CD4-positive, alpha-beta T cell treated with Interleukin-10 for 1 hour (primary cell): ENCODE measurements at regions not wholly inside any gene's neighbourhood (a gene's known extent, or its start where the extent isn't known, plus 50 kb on each side); places are given as distances from the start of the nearest gene placed in this dataset.
"Not testable (repeated sequence)": the region's sequence is repeated elsewhere in the genome, so short reads cannot be mapped to it uniquely, and the experiment has no call there.

ENCODE experiments used
- DNase-seq: peaks from one replicate; pipeline ENCODE4 v3.0.0-alpha.2; 2020

DNA sequence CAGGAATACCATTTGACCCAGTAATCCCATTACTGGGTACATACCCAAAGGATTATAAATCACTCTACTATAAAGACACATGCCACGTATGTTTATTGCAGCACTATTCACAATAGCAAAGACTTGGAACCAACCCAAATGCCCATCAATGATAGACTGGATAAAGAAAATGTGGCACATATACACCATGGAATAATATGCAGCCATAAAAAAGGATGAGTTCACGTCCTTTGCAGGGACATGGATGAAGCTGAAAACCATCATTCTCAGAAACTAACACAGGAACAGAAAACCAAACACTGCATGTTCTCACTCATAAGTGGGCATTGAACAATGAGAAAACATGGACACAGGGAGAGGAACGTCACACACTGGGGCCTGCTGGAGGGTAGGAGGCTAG, 556.1 kb upstream of the ADGRL2 start:
- DNase-seq = not testable (repeated sequence)

DNA sequence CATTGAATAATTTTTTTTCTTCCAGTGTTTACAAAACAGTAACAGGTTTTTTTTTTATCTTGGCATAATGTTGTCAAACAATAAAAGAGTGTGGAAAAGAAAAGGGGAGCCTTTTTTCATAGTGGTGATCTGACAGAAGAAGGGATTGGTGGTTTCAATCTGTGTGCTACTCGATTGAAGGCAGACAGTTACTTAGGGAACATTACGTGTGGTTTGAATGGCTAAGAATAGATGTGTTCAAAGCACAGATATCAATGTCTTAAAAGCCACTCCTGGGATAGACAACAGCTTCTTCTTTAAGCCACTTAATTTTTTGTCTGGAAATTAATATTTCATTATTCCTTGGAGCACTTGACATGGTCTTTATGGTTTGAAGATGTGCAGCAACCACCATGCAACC, 558.6 kb upstream of the ADGRL2 start:
- no peak for DNase-seq

- DNase-seq = no peak
These were observed 562.6 kb upstream of the ADGRL2 start for GRCh38 chr1:81238129-81238528.

DNA sequence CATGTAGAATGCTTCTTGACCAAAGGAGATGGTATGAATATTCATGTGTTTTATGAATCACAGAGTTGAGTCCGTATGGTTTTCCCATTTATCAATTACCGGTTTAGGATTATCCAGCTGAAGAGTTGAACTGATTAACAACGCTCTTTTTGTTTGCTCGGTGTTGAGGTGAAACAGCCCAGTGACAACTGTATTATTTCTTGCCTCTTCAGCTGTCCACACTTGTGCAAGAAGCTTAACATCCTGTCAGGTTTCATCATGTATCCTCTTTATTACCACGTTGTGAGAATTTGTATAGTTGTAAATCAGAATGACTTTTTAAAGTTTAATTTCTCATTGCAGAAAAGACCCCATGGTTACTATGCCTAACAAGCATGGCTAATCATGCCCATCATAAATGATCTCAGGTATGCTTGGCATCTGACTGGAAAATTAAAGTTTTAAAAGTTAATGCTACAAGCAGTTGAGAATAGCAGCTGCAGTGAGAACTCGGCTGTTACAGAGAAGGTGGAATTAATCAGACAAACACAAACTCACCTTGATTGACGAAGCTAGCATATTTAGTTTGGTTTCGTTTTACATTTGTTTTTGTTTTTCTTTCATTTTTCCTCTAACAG, 563.2 kb upstream of the ADGRL2 start:
- DNase-seq = no peak

GRCh38 chr1:81234237-81234636, 566.5 kb upstream of the ADGRL2 start:
- DNase-seq = no peak

GRCh38 chr1:81233591-81233990, 567.1 kb upstream of the ADGRL2 start:
- no peak for DNase-seq

DNA sequence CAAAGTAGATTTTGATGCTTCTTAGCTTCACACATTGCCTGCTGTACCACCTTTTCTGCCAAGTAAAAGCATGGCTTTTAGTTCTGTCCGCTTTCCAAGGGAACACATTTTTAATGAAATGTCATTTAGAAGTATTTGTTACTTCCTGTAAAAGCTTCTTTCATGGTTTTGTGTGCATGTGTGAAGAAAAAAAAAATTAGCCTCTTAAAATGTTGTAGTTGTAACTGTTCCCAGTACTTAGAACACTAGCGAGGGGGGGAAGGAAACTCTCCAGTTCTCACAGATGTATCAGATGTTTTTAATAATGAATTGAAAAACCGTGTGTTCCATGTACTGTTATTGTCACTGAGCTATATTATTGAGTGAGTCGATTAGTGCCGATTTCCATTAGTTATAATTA, 568.3 kb upstream of the ADGRL2 start:
- no peak for DNase-seq

DNA sequence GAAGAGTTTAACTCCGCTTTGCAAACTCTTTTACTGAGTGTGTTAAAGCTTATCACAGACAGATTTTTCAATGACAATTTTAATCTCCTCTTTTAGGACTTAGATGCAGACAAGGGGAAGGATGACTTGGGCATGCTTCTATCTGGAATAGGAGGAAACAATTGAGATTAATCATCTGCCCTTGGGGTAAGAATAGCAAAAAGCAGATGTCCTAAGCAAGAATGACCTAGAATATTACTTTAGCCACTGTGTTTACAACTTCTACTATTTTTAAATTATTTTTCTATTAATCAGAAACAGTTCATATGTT, 569.0 kb upstream of the ADGRL2 start:
- no peak for DNase-seq

- DNase-seq = no peak
These were observed 569.6 kb upstream of the ADGRL2 start for GRCh38 chr1:81230983-81231728.

DNA sequence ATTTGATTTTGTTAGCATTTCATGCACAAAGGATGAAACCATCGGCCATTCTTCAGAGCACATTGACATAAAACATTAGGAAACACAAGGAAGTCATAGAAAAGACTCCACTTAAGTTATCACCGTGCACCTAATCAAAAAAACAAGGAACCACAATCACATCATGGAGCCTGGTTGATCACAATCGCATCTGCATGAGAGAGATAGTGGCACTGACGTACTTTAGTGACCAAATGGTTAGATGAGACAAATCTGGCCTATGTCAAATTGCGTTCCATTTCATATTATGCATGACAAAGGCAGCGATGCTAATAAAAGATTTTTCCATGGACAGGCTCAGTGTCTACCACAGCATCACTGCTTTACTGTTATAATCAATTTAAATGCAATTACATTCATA, 571.8 kb upstream of the ADGRL2 start:
- DNase-seq = no peak

DNA sequence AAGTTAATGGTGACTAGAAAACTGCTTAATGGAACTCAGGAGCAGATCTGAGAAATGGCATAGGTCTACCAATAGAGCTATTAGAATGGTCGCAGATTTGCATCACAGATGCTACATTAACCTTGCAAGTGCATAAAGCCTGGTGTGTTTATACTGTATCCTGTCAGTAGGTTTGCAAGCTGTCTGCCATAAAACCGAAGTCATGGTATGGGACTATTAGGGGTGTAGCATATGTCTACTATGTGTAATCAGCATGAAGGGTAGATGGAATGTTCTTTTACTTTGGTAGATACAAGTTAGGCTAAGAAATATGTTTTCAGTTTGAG, 574.2 kb upstream of the ADGRL2 start:
- DNase-seq = no peak

GRCh38 chr1:81225789-81226602, 574.7 kb upstream of the ADGRL2 start:
- no peak for DNase-seq

DNA sequence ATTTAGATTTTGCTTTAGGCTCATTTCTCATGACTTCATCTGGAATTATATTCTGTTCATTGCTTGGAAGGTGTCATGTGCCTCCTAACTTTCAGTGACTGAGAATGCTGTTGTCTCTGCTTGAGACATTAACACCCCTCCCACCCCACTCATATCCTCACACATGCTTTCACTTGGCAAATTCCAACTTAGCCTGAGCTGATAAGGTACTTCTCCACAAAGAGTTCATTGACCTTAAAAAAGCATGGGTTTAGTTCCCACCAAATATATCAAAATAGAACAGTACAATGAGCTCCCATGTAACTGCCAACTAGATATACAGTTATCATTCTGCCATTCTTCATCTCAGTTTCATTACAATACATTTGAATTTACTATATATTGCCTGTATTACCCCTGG, 576.5 kb upstream of the ADGRL2 start:
- DNase-seq = no peak

DNA sequence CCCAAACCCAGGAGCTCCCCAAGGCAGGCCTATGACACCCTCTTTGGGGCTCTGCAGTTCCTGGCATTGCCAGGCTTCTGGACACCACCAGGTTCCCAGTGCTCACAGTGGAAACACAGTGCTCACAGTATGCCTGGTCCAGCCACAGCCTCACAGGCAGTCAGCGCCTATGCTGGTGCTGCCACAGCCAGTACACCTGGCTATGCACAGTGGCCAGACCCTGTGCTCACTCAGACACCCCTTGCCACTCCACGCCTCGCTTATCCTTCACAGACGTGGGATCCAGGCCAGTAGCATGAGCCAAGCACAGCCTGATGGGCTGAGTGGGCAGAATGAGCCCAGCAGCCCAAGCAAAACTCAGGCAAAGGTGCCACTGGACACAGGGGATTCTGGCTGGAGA, 579.2 kb upstream of the ADGRL2 start:
- DNase-seq = no peak

DNA sequence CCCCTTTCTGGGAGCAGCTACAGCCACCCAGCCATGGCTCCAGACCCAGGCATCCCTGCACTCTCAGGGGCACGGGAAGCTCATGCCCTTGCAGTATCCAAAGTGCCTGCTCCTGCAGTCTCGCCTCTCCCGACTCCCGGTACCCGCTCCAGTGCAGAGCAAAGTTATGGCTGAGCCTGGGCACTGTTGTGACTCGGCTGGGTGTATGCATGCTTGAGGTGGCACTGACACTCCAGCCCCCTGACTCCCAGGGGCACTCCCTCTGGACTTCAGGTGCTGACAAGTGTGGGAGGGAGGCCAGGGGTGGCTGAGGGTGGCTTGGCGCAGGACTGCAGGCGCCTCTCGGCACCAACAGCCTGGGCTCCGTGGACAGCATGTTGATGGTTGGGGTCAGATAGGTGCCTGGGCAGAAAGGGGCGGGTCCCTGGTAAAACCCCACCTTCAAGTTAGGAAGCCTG, 580.1 kb upstream of the ADGRL2 start:
- no peak for DNase-seq

- no peak for DNase-seq
These were observed 583.7 kb upstream of the ADGRL2 start for GRCh38 chr1:81217058-81217457.

DNA sequence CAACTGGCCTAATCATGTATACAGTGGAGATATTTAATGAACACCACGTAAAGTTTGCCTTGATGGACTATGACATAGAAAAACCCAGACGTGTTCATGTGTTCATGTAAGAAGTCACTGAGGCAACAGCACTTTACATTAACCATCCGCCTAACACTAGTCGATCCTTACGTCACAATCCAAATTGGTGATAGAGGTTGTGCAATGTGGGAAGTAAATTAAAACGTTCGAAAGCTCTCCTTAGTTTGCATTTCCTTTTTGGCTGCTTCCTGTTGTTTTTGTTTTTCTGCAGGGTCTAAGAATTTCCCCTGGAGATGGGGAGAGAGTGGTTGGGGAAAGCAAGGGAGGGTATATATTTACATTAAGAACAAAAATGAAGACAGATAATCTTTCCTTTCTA, 587.5 kb upstream of the ADGRL2 start:
- no peak for DNase-seq

DNA sequence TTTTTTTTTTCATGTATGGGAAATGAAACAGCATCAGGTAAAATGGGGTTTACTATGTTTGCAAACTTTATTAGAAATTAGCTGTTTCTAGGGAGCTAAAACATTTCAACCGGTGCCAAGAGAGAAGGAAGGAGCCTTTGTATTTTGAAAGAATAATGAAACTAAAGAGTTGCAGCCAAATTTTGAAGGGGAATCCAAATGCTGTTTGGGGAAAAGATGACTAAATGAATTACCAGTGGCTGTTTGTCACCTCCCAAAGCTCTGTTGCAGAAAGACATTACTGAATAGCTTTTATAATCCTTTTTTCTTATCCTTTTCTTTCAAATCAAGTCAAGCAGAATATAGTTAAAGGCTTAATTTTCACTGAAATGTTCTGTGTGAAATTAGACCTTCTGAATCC, 591.3 kb upstream of the ADGRL2 start:
- DNase-seq = no peak

DNA sequence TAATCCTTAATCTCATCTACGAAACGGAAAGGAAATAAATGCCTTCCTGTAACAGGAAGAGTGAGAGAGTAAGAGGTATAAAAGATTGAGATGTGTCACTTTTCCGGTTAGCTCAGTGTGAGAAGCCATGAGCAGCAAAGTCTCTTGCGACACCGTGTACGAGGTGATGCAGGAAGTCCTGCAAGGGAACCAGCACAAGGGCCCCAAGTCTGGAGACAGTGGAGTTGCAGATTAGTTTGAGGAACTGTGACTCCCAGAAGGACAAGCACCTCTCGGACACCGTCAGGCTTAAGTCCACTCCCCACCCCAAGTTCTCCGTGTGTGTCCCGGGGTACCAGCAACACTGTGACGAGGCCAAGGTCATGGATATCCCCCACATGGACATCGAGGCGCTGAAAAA, 592.3 kb upstream of the ADGRL2 start:
- peak; percentile 3 for DNase-seq

GRCh38 chr1:81205956-81206355, 594.8 kb upstream of the ADGRL2 start:
- no peak for DNase-seq

DNA sequence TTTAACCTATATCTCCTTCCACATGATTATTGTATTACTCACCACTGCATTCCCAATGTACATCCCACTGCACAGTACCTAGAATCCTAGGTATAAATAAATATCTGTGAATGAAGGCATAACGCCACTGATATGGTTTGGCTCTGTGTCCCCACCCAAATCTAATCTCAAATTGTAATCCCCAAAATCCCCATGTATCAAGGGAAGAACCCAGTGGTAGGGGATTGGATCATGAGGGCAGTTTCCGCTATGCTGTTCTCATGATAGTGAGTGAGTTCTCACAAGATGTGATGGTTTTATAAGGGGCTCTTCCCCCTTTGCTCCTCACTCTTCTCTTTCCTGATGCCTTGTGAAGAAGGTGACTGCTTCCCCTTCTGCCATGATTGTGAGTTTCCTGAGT, 599.0 kb upstream of the ADGRL2 start:
- DNase-seq = no peak

GRCh38 chr1:81197591-81197990, 603.1 kb upstream of the ADGRL2 start:
- no peak for DNase-seq

DNA sequence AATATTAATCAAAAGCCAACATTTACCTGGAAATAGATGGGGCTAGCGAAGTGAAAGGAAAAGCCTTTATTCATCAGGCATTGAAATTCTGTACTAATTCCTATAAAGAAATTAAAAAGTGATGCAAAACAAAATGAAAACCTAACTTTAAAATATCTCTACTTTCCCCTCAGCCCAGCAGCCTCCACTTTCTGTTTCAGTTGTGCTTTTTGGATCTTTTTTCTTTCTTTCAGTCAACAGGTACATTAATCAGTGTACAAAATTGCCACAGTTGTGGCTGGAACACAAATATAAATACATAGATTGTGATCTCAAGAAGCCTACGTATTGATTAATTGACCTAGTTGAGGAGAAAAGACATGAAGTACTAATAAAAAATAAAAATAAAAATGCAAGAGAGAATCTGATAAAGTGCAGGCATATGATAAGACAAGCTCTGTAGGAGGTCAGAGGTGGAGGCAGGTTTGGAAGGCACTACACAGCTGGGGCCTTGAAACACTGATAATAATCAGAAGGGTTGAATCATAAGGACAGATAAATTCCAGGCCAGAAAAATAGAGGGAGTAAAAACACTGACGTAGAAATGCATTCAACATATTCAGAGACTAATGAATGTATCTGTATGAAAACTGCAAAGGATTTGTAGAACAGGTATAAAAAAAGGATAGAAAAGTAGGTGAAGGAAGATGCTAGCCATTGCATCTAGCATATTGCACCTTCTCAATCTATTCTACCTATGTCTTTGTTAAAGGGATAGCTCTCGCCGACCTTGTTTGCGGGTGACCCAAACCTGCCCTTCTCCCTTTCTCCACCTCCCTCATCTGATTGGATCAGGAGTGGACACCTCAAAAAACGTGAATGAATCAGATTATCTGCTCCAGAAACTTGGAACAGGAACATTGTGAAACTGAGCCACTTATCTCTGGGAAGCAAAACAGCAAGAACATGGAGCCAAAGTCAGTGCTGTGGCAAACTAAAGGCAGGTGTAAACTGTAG, 607.8 kb upstream of the ADGRL2 start:
- no peak for DNase-seq
